ENCODE measurements at regions not wholly inside any gene's neighbourhood (a gene's known extent, or its start where the extent isn't known, plus 50 kb on each side); places are given as distances from the start of the nearest gene placed in this dataset.
"Not testable (repeated sequence)": the region's sequence is repeated elsewhere in the genome, so short reads cannot be mapped to it uniquely, and the experiment has no call there.

DNA sequence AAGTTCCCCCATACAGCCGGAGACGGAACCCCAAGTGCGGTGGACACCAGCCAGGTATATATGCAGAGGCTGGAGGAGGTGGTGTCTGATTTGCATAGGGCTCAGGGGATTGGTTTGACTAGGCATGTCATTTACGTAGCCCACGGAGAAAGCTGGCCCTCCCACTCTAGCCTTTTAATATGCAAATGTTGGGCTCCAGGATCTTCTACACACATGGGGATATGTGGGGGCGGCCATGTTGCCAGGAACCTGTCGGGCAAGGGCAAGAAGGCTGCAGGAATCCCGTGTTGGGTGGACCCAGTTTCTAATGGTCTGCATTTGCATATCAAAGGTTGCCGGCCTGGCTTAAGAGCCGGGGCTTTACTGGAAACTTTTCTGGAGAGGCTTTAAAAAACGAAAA, 57.4 kb downstream of the FTHL17 start:
- H2AFZ ChIP-seq (ENCODE audit: low read length); H3K27me3 ChIP-seq (ENCODE audit: low read length); H3K4me2 ChIP-seq (ENCODE audit: low read length); H3K36me3 ChIP-seq (ENCODE audit: low read depth, low read length); H3K79me2 ChIP-seq (ENCODE audit: low read length); H3F3A ChIP-seq (ENCODE audit: low read length, unreplicated experiment); H4K20me1 ChIP-seq (ENCODE audit: low read length); CTCF ChIA-PET; ATAC-seq; H3K27ac ChIP-seq (ENCODE audit: low read length); H3K9me3 ChIP-seq (ENCODE audit: low read length); H3K4me3 ChIP-seq (ENCODE audit: low read length); H3K9ac ChIP-seq (ENCODE audit: low read length); H3K4me1 ChIP-seq (ENCODE audit: insufficient read depth, low read length); intact Hi-C loops (cut with micrococcal nuclease); BruUV-seq (replicated peaks); DNase-seq; POLR2A ChIA-PET (ENCODE audit: unreplicated experiment); H3K9me2 ChIP-seq (replicated peaks; ENCODE audit: low read length): not testable (repeated sequence)

GRCh38 chrX:31012509-31013025, 59.3 kb downstream of the FTHL17 start:
- Histone ChIP-seq H3K4me2 (ENCODE audit: low read length) (no peak overlapping the region), H3K9me3 (ENCODE audit: low read length) (no peaks in the 10 kb centered on the region), H3K4me3 (ENCODE audit: low read length) (no peak overlapping the region), H3F3A (ENCODE audit: low read length, unreplicated experiment) (no peaks in the 10 kb centered on the region), H4K20me1 (ENCODE audit: low read length) (no peaks in the 10 kb centered on the region), H3K27me3 (ENCODE audit: low read length) (peaks cover 3% of the 10 kb centered on the region; the same call in 1 of the 2 replicates), H3K79me2 (ENCODE audit: low read length) (no peaks in the 10 kb centered on the region), H3K4me1 (ENCODE audit: insufficient read depth, low read length) (no peaks in the 10 kb centered on the region), H3K27ac (ENCODE audit: low read length) (no peak overlapping the region), H2AFZ (ENCODE audit: low read length) (no peak overlapping the region), H3K36me3 (ENCODE audit: low read depth, low read length) (no peaks in the 10 kb centered on the region), H3K9ac (ENCODE audit: low read length) (no peak overlapping the region), H3K9me2 (replicated peaks; ENCODE audit: low read length) (no peaks in the 10 kb centered on the region)
- DNase-seq, result no peak
- no TSS peak for BruUV-seq (replicated peaks)
- no peak for ATAC-seq
- intact Hi-C loops (cut with micrococcal nuclease), result no loop called here
- CTCF ChIA-PET, result no interaction called here
- POLR2A ChIA-PET (ENCODE audit: unreplicated experiment), result no interaction called here
- TF ChIP-seq EZH2 (IDR thresholded peaks at IDR 0.05; ENCODE audit: low read length, unreplicated experiment) (no peak), CTCF (conservative IDR thresholded peaks at IDR 0.05; ENCODE audit: low read depth, low read length) (no peak), EZH2phosphoT487 (IDR thresholded peaks at IDR 0.05; ENCODE audit: borderline replicate concordance, low read length) (no peak)

DNA sequence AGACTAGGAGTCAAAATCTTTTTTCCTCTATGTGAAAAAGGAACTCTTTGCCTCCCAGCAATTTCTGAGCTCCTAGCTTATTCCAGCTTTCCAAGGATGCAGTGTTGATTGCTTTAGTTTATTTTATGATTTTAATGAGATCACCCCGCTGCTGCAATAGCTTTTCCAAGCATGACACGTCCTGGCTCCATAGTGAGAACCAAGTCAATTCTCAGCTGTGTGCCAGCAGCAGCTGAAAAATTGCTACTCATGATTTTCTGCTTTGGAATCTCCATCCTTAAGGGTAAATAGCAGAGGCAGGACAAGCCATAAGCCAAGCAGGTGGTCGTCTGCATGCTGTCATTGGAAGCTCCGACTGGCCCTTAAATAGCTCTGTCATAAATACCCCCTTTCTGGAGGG, 64.5 kb downstream of the FTHL17 start:
- ATAC-seq, result no peak

More for the DNA sequence above, 64.5 kb downstream of the FTHL17 start:
- H3K9ac ChIP-seq (ENCODE audit: low read length), result no peak overlapping the region
- no peaks in the 10 kb centered on the region for H3K9me3 ChIP-seq (ENCODE audit: low read length)
- H4K20me1 ChIP-seq (ENCODE audit: low read length), result no peaks in the 10 kb centered on the region
- no peak for DNase-seq
- no TSS peak for BruUV-seq (replicated peaks)
- H3K4me2 ChIP-seq (ENCODE audit: low read length), result no peak overlapping the region
- no peaks in the 10 kb centered on the region for H3K79me2 ChIP-seq (ENCODE audit: low read length)
- H3K4me1 ChIP-seq (ENCODE audit: insufficient read depth, low read length), result no peaks in the 10 kb centered on the region
- H3K4me3 ChIP-seq (ENCODE audit: low read length), result no peak overlapping the region
- POLR2A ChIA-PET (ENCODE audit: unreplicated experiment), result no interaction called here
- H3K27ac ChIP-seq (ENCODE audit: low read length), result no peak overlapping the region
- H3F3A ChIP-seq (ENCODE audit: low read length, unreplicated experiment), result no peaks in the 10 kb centered on the region
- H3K27me3 ChIP-seq (ENCODE audit: low read length), result peaks cover 12% of the 10 kb centered on the region; the same call in 1 of the 2 replicates
- TF ChIP-seq EZH2 (IDR thresholded peaks at IDR 0.05; ENCODE audit: low read length, unreplicated experiment), result no peak
- no peak for TF ChIP-seq EZH2phosphoT487 (IDR thresholded peaks at IDR 0.05; ENCODE audit: borderline replicate concordance, low read length)
- no peak for TF ChIP-seq CTCF (conservative IDR thresholded peaks at IDR 0.05; ENCODE audit: low read depth, low read length)
- H2AFZ ChIP-seq (ENCODE audit: low read length), result no peak overlapping the region
- H3K9me2 ChIP-seq (replicated peaks; ENCODE audit: low read length), result no peaks in the 10 kb centered on the region
- H3K36me3 ChIP-seq (ENCODE audit: low read depth, low read length), result no peaks in the 10 kb centered on the region
- intact Hi-C loops (cut with micrococcal nuclease), result no loop called here
- CTCF ChIA-PET, result no interaction called here

All from PC-3 (cell line).